OCI-LY1 (cell line): ENCODE measurements at regions not wholly inside any gene's neighbourhood (a gene's known extent, or its start where the extent isn't known, plus 50 kb on each side); places are given as distances from the start of the nearest gene placed in this dataset.
"Not testable (repeated sequence)": the region's sequence is repeated elsewhere in the genome, so short reads cannot be mapped to it uniquely, and the experiment has no call there.

Source experiments
- H2AFZ ChIP-seq: fragments of 200-600 bp; sonication (generic), shearing (Covaris generic); 2 replicates; pipeline ENCODE4 v1.6.0; 2014; ENCODE audit warnings: antibody characterized with exemption, mild to moderate bottlenecking, low read length
- H3F3A ChIP-seq: fragments of 200-600 bp; sonication (generic), shearing (Covaris generic); 2 replicates; pipeline ENCODE4 v1.6.0; 2014; ENCODE audit warnings: mild to moderate bottlenecking, antibody characterized with exemption, low read length, moderate library complexity; ENCODE audit not compliant: insufficient read depth
- H3K27ac ChIP-seq: fragments of 200-600 bp; sonication (generic); 2 replicates; pipeline ENCODE4 v1.5.1; 2014; ENCODE audit warnings: low read length, mixed run types, mild to moderate bottlenecking, low read depth; ENCODE audit not compliant: poor library complexity, severe bottlenecking
- H3K27me3 ChIP-seq: fragments of 200-600 bp; sonication (generic); 2 replicates; pipeline ENCODE4 v1.6.0; 2014; ENCODE audit warnings: antibody characterized with exemption, mild to moderate bottlenecking, low read length, moderate library complexity; ENCODE audit not compliant: insufficient read depth
- H3K36me3 ChIP-seq: fragments of 200-600 bp; sonication (generic); 2 replicates; pipeline ENCODE4 v1.6.1; 2014; ENCODE audit warnings: mild to moderate bottlenecking, antibody characterized with exemption, low read length, moderate library complexity, mixed read lengths; ENCODE audit not compliant: insufficient read depth
- H3K4me1 ChIP-seq: fragments of 200-600 bp; sonication (generic); 2 replicates; pipeline ENCODE4 v1.5.1; 2014; ENCODE audit warnings: mild to moderate bottlenecking, low read length, moderate library complexity; ENCODE audit not compliant: insufficient read depth, severe bottlenecking
- H3K4me2 ChIP-seq: fragments of 200-600 bp; sonication (generic), shearing (Covaris generic); 2 replicates; pipeline ENCODE4 v1.6.1; 2014; ENCODE audit warnings: low read length
- H3K4me3 ChIP-seq: fragments of 200-600 bp; sonication (generic); 2 replicates; pipeline ENCODE4 v1.5.1; 2014; ENCODE audit warnings: low read length, low read depth, mild to moderate bottlenecking, mixed read lengths; ENCODE audit not compliant: poor library complexity, severe bottlenecking
- H3K79me2 ChIP-seq: fragments of 200-600 bp; shearing (Covaris generic); 2 replicates; pipeline ENCODE4 v1.6.1; 2016; ENCODE audit warnings: mixed run types, low read length, mixed read lengths; ENCODE audit not compliant: insufficient read depth
- H3K9ac ChIP-seq: fragments of 200-600 bp; sonication (generic), shearing (Covaris generic); 2 replicates; pipeline ENCODE4 v1.6.1; 2014; ENCODE audit warnings: mild to moderate bottlenecking, low read length, mixed read lengths
- H3K9me2 ChIP-seq: fragments of 200-600 bp; sonication (generic), shearing (Covaris generic); 2 replicates; pipeline ENCODE4 v1.6.1; 2014; ENCODE audit warnings: low read depth, mild to moderate bottlenecking, low read length, mixed read lengths
- H3K9me3 ChIP-seq: fragments of 200-600 bp; shearing (Covaris generic); 2 replicates; pipeline ENCODE4 v1.6.1; 2014; ENCODE audit warnings: low read length, mixed read lengths
- H4K20me1 ChIP-seq: fragments of 200-600 bp; sonication (generic), shearing (Covaris generic); 2 replicates; pipeline ENCODE4 v1.6.0; 2016; ENCODE audit warnings: mild to moderate bottlenecking, low read length; ENCODE audit not compliant: insufficient read depth
- EZH2 ChIP-seq: fragments of 200-600 bp; sonication (generic), shearing (Covaris generic); IDR thresholded peaks from 2 replicates; pipeline ENCODE4 v1.8.0; 2017; ENCODE audit warnings: borderline replicate concordance, mixed run types, mild to moderate bottlenecking, antibody characterized with exemption, low read length, moderate library complexity, mixed read lengths
- TF ChIP-seq, protein P1 (sequence below): fragments of 200-600 bp; sonication (generic), shearing (Covaris generic); IDR thresholded peaks from 2 replicates; pipeline ENCODE4 v1.5.1; 2017; ENCODE audit warnings: mild to moderate bottlenecking, antibody characterized with exemption, low read length, moderate library complexity, mixed read lengths

DNA sequence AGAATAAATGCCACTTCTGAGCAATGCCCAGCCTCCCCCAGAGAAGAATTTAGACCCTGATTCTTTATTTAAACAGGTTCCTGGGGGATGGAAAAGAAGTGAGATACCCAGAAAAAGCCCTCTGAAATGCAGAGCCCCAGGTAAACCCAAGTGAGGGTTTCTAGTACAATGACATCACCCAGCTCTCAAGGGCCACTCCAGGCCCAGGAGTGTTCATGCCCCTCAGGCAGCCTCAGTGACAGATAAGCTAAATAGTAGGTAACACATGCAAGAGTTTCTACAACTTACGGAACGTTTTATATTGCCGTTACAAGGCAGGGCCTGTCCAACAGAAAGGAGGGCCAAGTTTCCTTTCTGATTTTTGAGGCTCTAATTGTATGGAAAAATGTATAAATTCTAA is 683.7 kb upstream of the SALL1 start:
- Histone ChIP-seq H3K4me2 (no peak overlapping the region), H4K20me1 (no peaks in the 10 kb centered on the region), H3K9ac (no peak overlapping the region), H3K4me1 (no peaks in the 10 kb centered on the region), H3K36me3 (no peaks in the 10 kb centered on the region), H3K4me3 (no peak overlapping the region), H3K79me2 (no peaks in the 10 kb centered on the region), H3K9me3 (no peaks in the 10 kb centered on the region), H3K27me3 (no peaks in the 10 kb centered on the region), H3F3A (no peaks in the 10 kb centered on the region), H3K27ac (no peak overlapping the region), H2AFZ (no peak overlapping the region), H3K9me2 (no peaks in the 10 kb centered on the region)
- TF ChIP-seq, protein P1, sequence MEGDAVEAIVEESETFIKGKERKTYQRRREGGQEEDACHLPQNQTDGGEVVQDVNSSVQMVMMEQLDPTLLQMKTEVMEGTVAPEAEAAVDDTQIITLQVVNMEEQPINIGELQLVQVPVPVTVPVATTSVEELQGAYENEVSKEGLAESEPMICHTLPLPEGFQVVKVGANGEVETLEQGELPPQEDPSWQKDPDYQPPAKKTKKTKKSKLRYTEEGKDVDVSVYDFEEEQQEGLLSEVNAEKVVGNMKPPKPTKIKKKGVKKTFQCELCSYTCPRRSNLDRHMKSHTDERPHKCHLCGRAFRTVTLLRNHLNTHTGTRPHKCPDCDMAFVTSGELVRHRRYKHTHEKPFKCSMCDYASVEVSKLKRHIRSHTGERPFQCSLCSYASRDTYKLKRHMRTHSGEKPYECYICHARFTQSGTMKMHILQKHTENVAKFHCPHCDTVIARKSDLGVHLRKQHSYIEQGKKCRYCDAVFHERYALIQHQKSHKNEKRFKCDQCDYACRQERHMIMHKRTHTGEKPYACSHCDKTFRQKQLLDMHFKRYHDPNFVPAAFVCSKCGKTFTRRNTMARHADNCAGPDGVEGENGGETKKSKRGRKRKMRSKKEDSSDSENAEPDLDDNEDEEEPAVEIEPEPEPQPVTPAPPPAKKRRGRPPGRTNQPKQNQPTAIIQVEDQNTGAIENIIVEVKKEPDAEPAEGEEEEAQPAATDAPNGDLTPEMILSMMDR = no peak
- no peak for TF ChIP-seq EZH2

DNA sequence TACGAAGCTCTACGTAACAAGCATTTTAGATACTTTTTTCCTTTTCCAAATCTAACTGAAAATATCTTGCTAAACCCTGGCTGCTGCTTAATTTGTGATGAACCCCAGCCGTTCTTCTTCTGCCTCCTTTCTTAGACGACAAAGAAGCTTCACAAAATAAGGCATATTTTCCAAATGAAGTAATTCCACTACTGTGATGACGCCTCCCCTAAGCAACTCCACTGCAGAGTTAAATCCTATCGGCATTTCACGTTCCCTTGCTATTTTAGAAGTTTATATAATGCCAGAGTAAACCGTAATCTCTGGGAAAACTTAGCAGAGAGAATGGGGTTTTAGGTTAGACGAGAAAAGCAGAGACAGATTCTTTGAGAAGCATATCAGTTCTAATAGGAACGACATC is 683.1 kb upstream of the SALL1 start:
- Histone ChIP-seq H3K4me3 (no peak overlapping the region), H3K4me1 (no peaks in the 10 kb centered on the region), H3K4me2 (no peak overlapping the region), H4K20me1 (no peaks in the 10 kb centered on the region), H2AFZ (no peak overlapping the region), H3K36me3 (no peaks in the 10 kb centered on the region), H3K27ac (no peak overlapping the region), H3K9ac (no peak overlapping the region), H3F3A (no peaks in the 10 kb centered on the region), H3K79me2 (no peaks in the 10 kb centered on the region), H3K27me3 (no peaks in the 10 kb centered on the region), H3K9me2 (no peaks in the 10 kb centered on the region), H3K9me3 (no peaks in the 10 kb centered on the region)
- TF ChIP-seq EZH2 = no peak
- TF ChIP-seq, protein P1 = no peak

DNA sequence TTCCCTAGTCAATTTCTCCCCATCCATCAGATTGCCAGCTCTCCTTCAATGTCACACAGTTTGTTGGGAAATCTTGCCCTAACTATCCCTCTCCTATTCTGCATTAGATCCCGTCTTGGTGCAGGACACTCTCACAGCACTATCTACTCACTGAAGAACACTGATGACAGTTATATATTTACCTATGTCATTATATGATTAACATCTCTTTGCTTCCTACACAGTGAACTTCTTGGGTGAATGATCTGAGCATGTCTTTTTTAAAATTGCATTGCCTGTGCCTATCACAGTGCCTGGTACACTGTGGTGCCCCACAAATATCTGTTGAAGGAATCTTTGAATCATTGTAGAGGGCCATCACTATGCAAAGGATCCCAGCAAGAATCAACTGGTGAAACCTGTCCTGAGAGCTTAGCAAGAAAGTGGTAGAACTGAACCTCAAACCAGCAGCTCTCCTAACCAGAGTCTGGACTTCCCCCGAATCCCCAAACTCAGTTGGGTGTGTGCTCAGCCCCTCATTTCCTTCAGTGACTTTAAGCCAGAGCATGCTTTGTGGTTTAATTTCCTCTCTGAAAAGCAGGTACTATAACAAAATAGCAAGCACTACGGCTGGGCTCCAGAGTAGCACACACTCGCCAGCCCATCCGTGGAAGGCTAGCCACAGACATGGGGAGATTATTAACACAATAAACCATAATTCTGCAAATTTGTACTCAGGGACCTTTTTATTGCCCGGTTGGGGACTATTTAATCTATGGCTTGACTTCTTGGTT is 680.7 kb upstream of the SALL1 start:
- Histone ChIP-seq H3K27ac (no peak overlapping the region), H3K9me3 (no peaks in the 10 kb centered on the region), H3K4me1 (no peaks in the 10 kb centered on the region), H3K79me2 (no peaks in the 10 kb centered on the region), H3K27me3 (no peaks in the 10 kb centered on the region), H3K4me2 (no peak overlapping the region), H2AFZ (no peak overlapping the region), H4K20me1 (no peaks in the 10 kb centered on the region), H3K4me3 (no peak overlapping the region), H3K36me3 (no peaks in the 10 kb centered on the region), H3F3A (no peaks in the 10 kb centered on the region), H3K9me2 (no peaks in the 10 kb centered on the region), H3K9ac (no peak overlapping the region)
- TF ChIP-seq, protein P1 = no peak
- no peak for TF ChIP-seq EZH2

DNA sequence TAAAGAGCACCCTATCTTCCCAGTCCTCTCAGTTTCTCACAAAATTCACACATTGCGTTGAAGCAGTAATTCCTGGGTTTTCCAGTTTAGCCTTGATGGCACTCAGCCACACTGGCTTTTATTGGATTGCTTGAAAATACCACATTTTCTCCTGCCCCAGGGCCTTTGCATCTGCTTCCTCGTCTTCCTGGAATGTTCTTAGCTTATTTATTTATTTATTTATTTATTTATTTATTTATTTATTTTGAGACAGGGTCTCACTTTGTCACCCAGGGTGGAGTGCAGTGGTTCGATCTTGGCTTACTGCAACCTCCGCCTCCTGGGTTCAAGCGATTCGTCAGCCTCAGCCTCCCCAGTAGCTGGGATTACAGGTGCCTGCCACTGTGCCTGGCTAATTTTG is 680.0 kb upstream of the SALL1 start:
- not testable (repeated sequence) for H3K27ac ChIP-seq, H3F3A ChIP-seq, H2AFZ ChIP-seq, H3K9ac ChIP-seq, H4K20me1 ChIP-seq, H3K36me3 ChIP-seq, H3K79me2 ChIP-seq, H3K27me3 ChIP-seq, H3K4me1 ChIP-seq, H3K4me3 ChIP-seq, H3K4me2 ChIP-seq, H3K9me2 ChIP-seq, H3K9me3 ChIP-seq
